ENCODE measurements at regions not wholly inside any gene's neighbourhood (a gene's known extent, or its start where the extent isn't known, plus 50 kb on each side); places are given as distances from the start of the nearest gene placed in this dataset.
"Not testable (repeated sequence)": the region's sequence is repeated elsewhere in the genome, so short reads cannot be mapped to it uniquely, and the experiment has no call there.

GRCh38 chr12:100083308-100083707, 59.4 kb downstream of the BLTP3B start:
- H3K4me1 ChIP-seq (ENCODE audit: insufficient read depth, low read length, poor library complexity, severe bottlenecking) = no peaks in the 10 kb centered on the region
- ChIA-PET CTCF (no interaction called here), POLR2A (ENCODE audit: low non-redundant PET) (no interaction called here)
- peaks cover 14% of the 10 kb centered on the region for H3K36me3 ChIP-seq (ENCODE audit: insufficient read depth, low read length, poor library complexity, severe bottlenecking)
- BruUV-seq (replicated peaks) = no TSS peak
- no peaks in the 10 kb centered on the region for H3K27me3 ChIP-seq (replicated peaks; ENCODE audit: insufficient read depth, low read depth, low read length, poor library complexity)
- no peak for DNase-seq (ENCODE audit: low spot score)
- TF ChIP-seq EZH2 (IDR thresholded peaks at IDR 0.05; ENCODE audit: borderline replicate concordance, low read depth, low read length, poor library complexity, severe bottlenecking) (no peak), CTCF (conservative IDR thresholded peaks at IDR 0.05; ENCODE audit: low read depth, low read length) (no peak)
- intact Hi-C loops (cut with micrococcal nuclease; ENCODE audit: unreplicated experiment) = no loop called here
- H3K27ac ChIP-seq (ENCODE audit: low read depth, low read length, poor library complexity, severe bottlenecking) = no peak overlapping the region
- no peak overlapping the region for H3K4me3 ChIP-seq (ENCODE audit: low read depth, low read length, poor library complexity, severe bottlenecking)
- no peaks in the 10 kb centered on the region for H3K9me3 ChIP-seq (ENCODE audit: low read depth, low read length, poor library complexity, severe bottlenecking)

DNA sequence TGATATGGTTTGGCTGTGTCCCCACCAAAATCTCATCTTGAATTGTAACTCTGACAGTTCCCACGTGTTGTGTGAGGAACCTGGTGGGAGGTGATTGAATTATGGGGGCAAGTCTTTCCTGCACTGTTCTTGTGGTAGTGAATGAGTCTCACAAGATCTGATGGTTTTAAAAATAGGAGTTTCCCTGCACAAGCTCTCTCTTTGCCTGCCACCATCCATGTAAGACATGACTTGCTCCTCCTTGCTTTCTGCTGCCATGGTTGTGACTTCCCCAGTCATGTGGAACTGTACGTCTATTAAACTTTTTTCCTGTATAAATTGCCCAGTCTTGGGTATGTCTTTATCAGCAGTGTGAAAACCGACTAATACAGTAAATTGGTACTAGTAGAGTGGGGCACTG, 63.9 kb downstream of the BLTP3B start:
- H3K9me3 ChIP-seq (ENCODE audit: low read depth, low read length, poor library complexity, severe bottlenecking); H3K27ac ChIP-seq (ENCODE audit: low read depth, low read length, poor library complexity, severe bottlenecking); DNase-seq (ENCODE audit: low spot score); CTCF ChIA-PET; POLR2A ChIA-PET (ENCODE audit: low non-redundant PET); BruUV-seq (replicated peaks); H3K27me3 ChIP-seq (replicated peaks; ENCODE audit: insufficient read depth, low read depth, low read length, poor library complexity); H3K4me3 ChIP-seq (ENCODE audit: low read depth, low read length, poor library complexity, severe bottlenecking); intact Hi-C loops (cut with micrococcal nuclease; ENCODE audit: unreplicated experiment); H3K4me1 ChIP-seq (ENCODE audit: insufficient read depth, low read length, poor library complexity, severe bottlenecking): not testable (repeated sequence)
- H3K36me3 ChIP-seq (ENCODE audit: insufficient read depth, low read length, poor library complexity, severe bottlenecking) = peaks cover 14% of the 10 kb centered on the region

GRCh38 chr12:100077367-100077766, 65.3 kb downstream of the BLTP3B start:
- TF ChIP-seq EZH2 (IDR thresholded peaks at IDR 0.05; ENCODE audit: borderline replicate concordance, low read depth, low read length, poor library complexity, severe bottlenecking) (no peak), CTCF (conservative IDR thresholded peaks at IDR 0.05; ENCODE audit: low read depth, low read length) (no peak; the same call in 1 of the 2 replicates)
- BruUV-seq (replicated peaks) = no TSS peak
- no peaks in the 10 kb centered on the region for H3K9me3 ChIP-seq (ENCODE audit: low read depth, low read length, poor library complexity, severe bottlenecking)
- H3K4me3 ChIP-seq (ENCODE audit: low read depth, low read length, poor library complexity, severe bottlenecking) = no peak overlapping the region
- POLR2A ChIA-PET (ENCODE audit: low non-redundant PET) = no interaction called here
- no peak overlapping the region for H3K27ac ChIP-seq (ENCODE audit: low read depth, low read length, poor library complexity, severe bottlenecking)
- peaks cover 8% of the 10 kb centered on the region for H3K36me3 ChIP-seq (ENCODE audit: insufficient read depth, low read length, poor library complexity, severe bottlenecking)
- intact Hi-C loops (cut with micrococcal nuclease; ENCODE audit: unreplicated experiment) = no loop called here
- DNase-seq (ENCODE audit: low spot score) = no peak
- CTCF ChIA-PET = no interaction called here
- no peaks in the 10 kb centered on the region for H3K27me3 ChIP-seq (replicated peaks; ENCODE audit: insufficient read depth, low read depth, low read length, poor library complexity)
- H3K4me1 ChIP-seq (ENCODE audit: insufficient read depth, low read length, poor library complexity, severe bottlenecking) = no peaks in the 10 kb centered on the region

GRCh38 chr12:100075598-100075997, 67.1 kb downstream of the BLTP3B start:
- no peak overlapping the region for H3K27ac ChIP-seq (ENCODE audit: low read depth, low read length, poor library complexity, severe bottlenecking)
- no TSS peak for BruUV-seq (replicated peaks)
- H3K4me1 ChIP-seq (ENCODE audit: insufficient read depth, low read length, poor library complexity, severe bottlenecking) = no peaks in the 10 kb centered on the region
- DNase-seq (ENCODE audit: low spot score) = no peak
- no peaks in the 10 kb centered on the region for H3K36me3 ChIP-seq (ENCODE audit: insufficient read depth, low read length, poor library complexity, severe bottlenecking)
- TF ChIP-seq EZH2 (IDR thresholded peaks at IDR 0.05; ENCODE audit: borderline replicate concordance, low read depth, low read length, poor library complexity, severe bottlenecking) (no peak), CTCF (conservative IDR thresholded peaks at IDR 0.05; ENCODE audit: low read depth, low read length) (no peak)
- intact Hi-C loops (cut with micrococcal nuclease; ENCODE audit: unreplicated experiment) = no loop called here
- no peaks in the 10 kb centered on the region for H3K9me3 ChIP-seq (ENCODE audit: low read depth, low read length, poor library complexity, severe bottlenecking)
- POLR2A ChIA-PET (ENCODE audit: low non-redundant PET) = no interaction called here
- H3K4me3 ChIP-seq (ENCODE audit: low read depth, low read length, poor library complexity, severe bottlenecking) = no peak overlapping the region
- CTCF ChIA-PET = no interaction called here
- H3K27me3 ChIP-seq (replicated peaks; ENCODE audit: insufficient read depth, low read depth, low read length, poor library complexity) = no peaks in the 10 kb centered on the region

Measured in A673 (cell line).